HEK293 (cell line): ENCODE measurements at regions not wholly inside any gene's neighbourhood (a gene's known extent, or its start where the extent isn't known, plus 50 kb on each side); places are given as distances from the start of the nearest gene placed in this dataset.

ENCODE experiments used
- CTCF ChIA-PET: fragments of 350-600 bp; formaldehyde crosslinking; extraction: SDS; loops from one replicate; lab custom pipeline; 2021; ENCODE audit warnings: antibody characterized with exemption; lab: Yijun Ruan, JAX
- POLR2A ChIA-PET: fragments of 300-600 bp; formaldehyde crosslinking; extraction: SDS; loops from one replicate; lab custom pipeline; 2020; ENCODE audit warnings: antibody characterized with exemption, inconsistent platforms; lab: Yijun Ruan, JAX
- H3K27ac ChIP-seq: fragments of 200-500 bp; sonication (Bioruptor generic); 2 replicates; pipeline ENCODE4 v1.5.1; 2014; ENCODE audit warnings: low read depth, low read length, control low read depth, inconsistent platforms; ENCODE audit errors: extremely low read depth
- H3K36me3 ChIP-seq, 2 experiments: fragments of 200-500 bp in 1 of 2; sonication (Bioruptor generic) in 1 of 2; 1 replicate in 1 of 2; 2 replicates in 1 of 2; pipeline ENCODE4 v1.5.1; 2014 to 2017; ENCODE audit warnings: inconsistent platforms in 2 of 2, low read length in 2 of 2; ENCODE audit not compliant: control insufficient read depth in 2 of 2, insufficient read depth in 1 of 2
- H3K4me1 ChIP-seq: fragments of 200-500 bp; sonication (Bioruptor generic); 2 replicates; pipeline ENCODE4 v1.5.1; 2014; ENCODE audit warnings: mild to moderate bottlenecking, low read length, inconsistent platforms; ENCODE audit not compliant: control insufficient read depth, insufficient read depth
- H3K4me3 ChIP-seq: 2 replicates; pipeline ENCODE4 v1.5.1; 2011; ENCODE audit warnings: low read depth, mild to moderate bottlenecking, control low read depth, low read length, moderate library complexity
- H3K9me3 ChIP-seq: fragments of 200-500 bp; sonication (Bioruptor generic); 2 replicates; pipeline ENCODE4 v1.5.1; 2014; ENCODE audit warnings: low read depth, low read length, inconsistent platforms; ENCODE audit not compliant: control insufficient read depth, insufficient read depth
- PRDM1 ChIP-seq: fragments of 450-650 bp; formaldehyde crosslinking; IDR thresholded peaks from 2 replicates; pipeline ENCODE4; 2016; ENCODE audit warnings: missing biosample characterization, missing genetic modification characterization
- PRDM10 ChIP-seq: fragments of 450-650 bp; formaldehyde crosslinking; IDR thresholded peaks from 2 replicates; pipeline ENCODE4 v1.5.1; 2016; ENCODE audit warnings: missing biosample characterization, missing genetic modification characterization
- RBAK ChIP-seq: fragments of 450-650 bp; formaldehyde crosslinking; IDR thresholded peaks from 2 replicates; pipeline ENCODE4 v1.5.1; 2016; ENCODE audit warnings: missing biosample characterization, missing genetic modification characterization
- SCRT1 ChIP-seq: fragments of 450-650 bp; formaldehyde crosslinking; IDR thresholded peaks from 2 replicates; pipeline ENCODE4 v1.5.1; 2016; ENCODE audit warnings: missing biosample characterization, missing genetic modification characterization, borderline replicate concordance
- TRIM28 ChIP-seq: IDR thresholded peaks from 2 replicates; pipeline ENCODE4 v1.6.1; 2011; ENCODE audit warnings: low read length, control low read depth, borderline replicate concordance
- ZBTB1 ChIP-seq: fragments of 450-650 bp; formaldehyde crosslinking; IDR thresholded peaks from 2 replicates; pipeline ENCODE4 v1.5.1; 2016; ENCODE audit warnings: missing biosample characterization, missing genetic modification characterization
- ZBTB44 ChIP-seq: fragments of 450-650 bp; IDR thresholded peaks from 2 replicates; pipeline ENCODE4 v1.5.1; 2018; ENCODE audit warnings: missing biosample characterization, mild to moderate bottlenecking, missing genetic modification characterization
- ZBTB7A ChIP-seq: fragments of 450-650 bp; formaldehyde crosslinking; IDR thresholded peaks from 2 replicates; pipeline ENCODE4 v1.5.1; 2016; ENCODE audit warnings: low read depth, missing biosample characterization, missing genetic modification characterization
- ZNF155 ChIP-seq: fragments of 450-650 bp; formaldehyde crosslinking; IDR thresholded peaks from 2 replicates; pipeline ENCODE4 v1.5.1; 2016; ENCODE audit warnings: missing biosample characterization, missing genetic modification characterization
- ZNF211 ChIP-seq: fragments of 450-650 bp; formaldehyde crosslinking; IDR thresholded peaks from 2 replicates; pipeline ENCODE4 v1.5.1; 2016; ENCODE audit warnings: low read depth, missing biosample characterization, missing genetic modification characterization
- ZNF391 ChIP-seq: fragments of 450-650 bp; formaldehyde crosslinking; IDR thresholded peaks from 2 replicates; pipeline ENCODE4 v1.5.1; 2016; ENCODE audit warnings: low read depth, missing biosample characterization, missing genetic modification characterization, borderline replicate concordance
- ZNF530 ChIP-seq: fragments of 450-650 bp; formaldehyde crosslinking; IDR thresholded peaks from 2 replicates; pipeline ENCODE4 v1.5.1; 2016; ENCODE audit warnings: low read depth, missing biosample characterization, missing genetic modification characterization
- ZNF548 ChIP-seq: fragments of 450-650 bp; formaldehyde crosslinking; IDR thresholded peaks from 2 replicates; pipeline ENCODE4 v1.5.1; 2016; ENCODE audit warnings: missing biosample characterization, missing genetic modification characterization
- ZNF571 ChIP-seq: fragments of 450-650 bp; formaldehyde crosslinking; IDR thresholded peaks from 2 replicates; pipeline ENCODE4 v1.5.0; 2017; ENCODE audit warnings: missing biosample characterization, missing genetic modification characterization
- ZNF623 ChIP-seq: fragments of 450-650 bp; formaldehyde crosslinking; IDR thresholded peaks from 2 replicates; pipeline ENCODE4 v1.5.1; 2016; ENCODE audit warnings: missing biosample characterization, missing genetic modification characterization
- ZNF658 ChIP-seq: fragments of 450-650 bp; formaldehyde crosslinking; IDR thresholded peaks from 2 replicates; pipeline ENCODE4; 2016; ENCODE audit warnings: missing biosample characterization, missing genetic modification characterization
- ZNF677 ChIP-seq: fragments of 450-650 bp; IDR thresholded peaks from 2 replicates; pipeline ENCODE4 v1.5.0; 2018; ENCODE audit warnings: missing biosample characterization, mild to moderate bottlenecking, missing genetic modification characterization, moderate library complexity
- ZNF747 ChIP-seq: fragments of 450-650 bp; formaldehyde crosslinking; IDR thresholded peaks from 2 replicates; pipeline ENCODE4 v1.5.1; 2016; ENCODE audit warnings: missing biosample characterization, missing genetic modification characterization
- ZNF777 ChIP-seq: fragments of 450-650 bp; formaldehyde crosslinking; IDR thresholded peaks from 2 replicates; pipeline ENCODE4 v1.5.1; 2017; ENCODE audit warnings: missing biosample characterization, missing genetic modification characterization, borderline replicate concordance
- ZNF785 ChIP-seq: fragments of 450-650 bp; formaldehyde crosslinking; IDR thresholded peaks from 2 replicates; pipeline ENCODE4 v1.5.1; 2016; ENCODE audit warnings: missing biosample characterization, missing genetic modification characterization
- ZNF792 ChIP-seq: fragments of 450-650 bp; formaldehyde crosslinking; IDR thresholded peaks from 2 replicates; pipeline ENCODE4 v1.5.1; 2016; ENCODE audit warnings: missing biosample characterization, missing genetic modification characterization
- ZNF843 ChIP-seq: fragments of 450-650 bp; formaldehyde crosslinking; IDR thresholded peaks from 2 replicates; pipeline ENCODE4 v1.5.1; 2016; ENCODE audit warnings: missing biosample characterization, missing genetic modification characterization
- ZXDB ChIP-seq: fragments of 450-650 bp; formaldehyde crosslinking; IDR thresholded peaks from 2 replicates; pipeline ENCODE4 v1.5.1; 2016; ENCODE audit warnings: missing biosample characterization, missing genetic modification characterization
- TF ChIP-seq, protein P1 (sequence below): fragments of 450-650 bp; formaldehyde crosslinking; IDR thresholded peaks from 2 replicates; pipeline ENCODE4 v1.5.1; 2016; ENCODE audit warnings: missing biosample characterization, missing genetic modification characterization
- TF ChIP-seq, protein P2 (sequence below): fragments of 450-650 bp; formaldehyde crosslinking; IDR thresholded peaks from 2 replicates; pipeline ENCODE4 v1.5.1; 2016; ENCODE audit warnings: missing biosample characterization, missing genetic modification characterization
- TF ChIP-seq, protein P3 (sequence below): fragments of 450-650 bp; formaldehyde crosslinking; IDR thresholded peaks from 2 replicates; pipeline ENCODE4 v1.5.1; 2016; ENCODE audit warnings: missing biosample characterization, missing genetic modification characterization

DNA sequence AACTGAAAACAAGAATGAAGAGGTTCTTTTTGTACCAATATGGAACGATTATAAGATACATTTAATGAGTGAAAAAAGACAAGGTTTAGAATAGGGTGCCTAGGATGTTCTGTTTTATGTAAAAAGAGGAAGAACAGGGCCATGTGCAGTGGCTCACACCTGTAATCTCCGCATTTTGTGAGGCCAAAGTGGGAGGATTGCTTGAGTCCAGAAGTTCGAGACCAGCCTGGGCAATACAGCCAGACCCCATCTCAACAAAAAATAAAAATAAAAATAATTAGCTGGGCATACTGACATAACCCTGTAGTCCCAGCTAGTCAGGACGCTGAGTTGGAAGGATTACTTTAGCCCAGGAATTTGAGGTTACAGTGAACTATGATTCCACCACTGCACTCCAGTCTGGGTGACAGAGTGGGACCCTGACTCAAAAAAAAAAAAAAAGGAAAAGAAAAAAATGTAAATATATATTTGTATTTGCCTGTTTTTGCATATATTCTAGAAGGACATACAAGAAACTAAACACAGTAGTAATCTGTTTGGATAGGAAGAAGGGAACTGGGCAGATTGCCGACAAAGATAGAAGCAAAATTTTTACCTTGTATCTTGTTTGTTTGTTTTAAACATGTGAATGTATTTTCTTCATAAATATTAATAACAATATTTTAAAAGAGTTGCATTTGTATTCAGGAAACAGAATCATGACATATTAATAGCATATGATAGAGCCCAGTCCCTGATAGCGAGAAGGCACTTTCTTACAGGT lies 174.3 kb downstream of the SOX2 start:
- Histone ChIP-seq H3K4me1 (no peaks in the 10 kb centered on the region), H3K27ac (no peak overlapping the region), H3K36me3 (no peaks in the 10 kb centered on the region), H3K9me3 (no peaks in the 10 kb centered on the region), H3K4me3 (no peak overlapping the region)
- CTCF ChIA-PET: no interaction called here
- TF ChIP-seq ZNF623 (tag by site-specific recombination) (no peak), ZXDB (tag by site-specific recombination) (no peak), ZNF391 (tag by site-specific recombination) (no peak), TRIM28 (no peak), ZNF777 (no peak), ZNF792 (tag by site-specific recombination) (no peak), ZNF677 (tag by site-specific recombination) (no peak), ZNF747 (tag by site-specific recombination) (no peak), ZBTB1 (tag by site-specific recombination) (no peak), PRDM1 (tag by site-specific recombination) (no peak), ZNF658 (tag by site-specific recombination) (no peak), ZNF785 (tag by site-specific recombination) (no peak), RBAK (no peak), ZNF571 (tag by site-specific recombination) (no peak)
- TF ChIP-seq, protein P1, sequence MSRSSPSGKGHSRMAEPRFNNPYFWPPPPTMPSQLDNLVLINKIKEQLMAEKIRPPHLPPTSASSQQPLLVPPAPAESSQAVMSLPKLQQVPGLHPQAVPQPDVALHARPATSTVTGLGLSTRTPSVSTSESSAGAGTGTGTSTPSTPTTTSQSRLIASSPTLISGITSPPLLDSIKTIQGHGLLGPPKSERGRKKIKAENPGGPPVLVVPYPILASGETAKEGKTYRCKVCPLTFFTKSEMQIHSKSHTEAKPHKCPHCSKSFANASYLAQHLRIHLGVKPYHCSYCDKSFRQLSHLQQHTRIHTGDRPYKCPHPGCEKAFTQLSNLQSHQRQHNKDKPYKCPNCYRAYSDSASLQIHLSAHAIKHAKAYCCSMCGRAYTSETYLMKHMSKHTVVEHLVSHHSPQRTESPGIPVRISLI: no peak
- TF ChIP-seq, protein P2, sequence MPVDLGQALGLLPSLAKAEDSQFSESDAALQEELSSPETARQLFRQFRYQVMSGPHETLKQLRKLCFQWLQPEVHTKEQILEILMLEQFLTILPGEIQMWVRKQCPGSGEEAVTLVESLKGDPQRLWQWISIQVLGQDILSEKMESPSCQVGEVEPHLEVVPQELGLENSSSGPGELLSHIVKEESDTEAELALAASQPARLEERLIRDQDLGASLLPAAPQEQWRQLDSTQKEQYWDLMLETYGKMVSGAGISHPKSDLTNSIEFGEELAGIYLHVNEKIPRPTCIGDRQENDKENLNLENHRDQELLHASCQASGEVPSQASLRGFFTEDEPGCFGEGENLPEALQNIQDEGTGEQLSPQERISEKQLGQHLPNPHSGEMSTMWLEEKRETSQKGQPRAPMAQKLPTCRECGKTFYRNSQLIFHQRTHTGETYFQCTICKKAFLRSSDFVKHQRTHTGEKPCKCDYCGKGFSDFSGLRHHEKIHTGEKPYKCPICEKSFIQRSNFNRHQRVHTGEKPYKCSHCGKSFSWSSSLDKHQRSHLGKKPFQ (tag by site-specific recombination): no peak
- POLR2A ChIA-PET: no interaction called here

- Histone ChIP-seq H3K27ac (no peak overlapping the region), H3K9me3 (no peaks in the 10 kb centered on the region), H3K4me3 (no peak overlapping the region), H3K4me1 (no peaks in the 10 kb centered on the region), H3K36me3 (no peaks in the 10 kb centered on the region)
- ChIA-PET POLR2A (no interaction called here), CTCF (no interaction called here)
- TF ChIP-seq ZNF843 (tag by site-specific recombination) (no peak), ZBTB7A (tag by site-specific recombination) (no peak), ZNF530 (tag by site-specific recombination) (no peak), PRDM1 (tag by site-specific recombination) (no peak), ZNF155 (tag by site-specific recombination) (no peak), PRDM10 (tag by site-specific recombination) (no peak), ZNF548 (no peak), SCRT1 (tag by site-specific recombination) (no peak), ZNF211 (tag by site-specific recombination) (no peak), ZBTB44 (tag by site-specific recombination) (no peak)
- TF ChIP-seq, protein P3, sequence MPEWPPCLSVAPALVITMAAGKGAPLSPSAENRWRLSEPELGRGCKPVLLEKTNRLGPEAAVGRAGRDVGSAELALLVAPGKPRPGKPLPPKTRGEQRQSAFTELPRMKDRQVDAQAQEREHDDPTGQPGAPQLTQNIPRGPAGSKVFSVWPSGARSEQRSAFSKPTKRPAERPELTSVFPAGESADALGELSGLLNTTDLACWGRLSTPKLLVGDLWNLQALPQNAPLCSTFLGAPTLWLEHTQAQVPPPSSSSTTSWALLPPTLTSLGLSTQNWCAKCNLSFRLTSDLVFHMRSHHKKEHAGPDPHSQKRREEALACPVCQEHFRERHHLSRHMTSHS (tag by site-specific recombination): no peak
- TF ChIP-seq, protein P1: no peak
Observed at GRCh38 chr3:181886676-181887075, 175.0 kb downstream of the SOX2 start.
